ENCODE measurements at regions not wholly inside any gene's neighbourhood (a gene's known extent, or its start where the extent isn't known, plus 50 kb on each side); places are given as distances from the start of the nearest gene placed in this dataset.

- in situ Hi-C loops (cut with HindIII; ENCODE audit: low pct_ligation_motif_present, low sequenced_read_pairs): no loop called here
- TF ChIP-seq CTCF (IDR thresholded peaks at IDR 0.05; ENCODE audit: low read depth, low read length, missing control alignments): no peak
- Histone ChIP-seq H3K27ac (no peak overlapping the region), H3K27me3 (replicated peaks) (no peaks in the 10 kb centered on the region), H3K4me3 (ENCODE audit: low read depth, low read length) (no peak overlapping the region), H3K36me3 (replicated peaks) (no peaks in the 10 kb centered on the region)
- no peak for DNase-seq
Observed at GRCh38 chr3:76566211-76566534, 473.7 kb upstream of the ROBO2 start.

- in situ Hi-C loops (cut with HindIII; ENCODE audit: low pct_ligation_motif_present, low sequenced_read_pairs): no loop called here
- no peak overlapping the region for H3K27ac ChIP-seq
- no peak for TF ChIP-seq CTCF (IDR thresholded peaks at IDR 0.05; ENCODE audit: low read depth, low read length, missing control alignments)
- H3K27me3 ChIP-seq (replicated peaks): no peaks in the 10 kb centered on the region
- no peak for DNase-seq
- no peak overlapping the region for H3K4me3 ChIP-seq (ENCODE audit: low read depth, low read length)
- H3K36me3 ChIP-seq (replicated peaks): no peaks in the 10 kb centered on the region
Observed at GRCh38 chr3:76566904-76567303, 473.0 kb upstream of the ROBO2 start.

GRCh38 chr3:76570436-76571057, 469.4 kb upstream of the ROBO2 start:
- DNase-seq: no peak
- TF ChIP-seq CTCF (IDR thresholded peaks at IDR 0.05; ENCODE audit: low read depth, low read length, missing control alignments): peak; percentile 27
- in situ Hi-C loops (cut with HindIII; ENCODE audit: low pct_ligation_motif_present, low sequenced_read_pairs): no loop called here
- no peaks in the 10 kb centered on the region for H3K36me3 ChIP-seq (replicated peaks)
- H3K4me3 ChIP-seq (ENCODE audit: low read depth, low read length): no peak overlapping the region
- H3K27me3 ChIP-seq (replicated peaks): no peaks in the 10 kb centered on the region
- H3K27ac ChIP-seq: no peak overlapping the region

- Histone ChIP-seq H3K36me3 (replicated peaks) (no peaks in the 10 kb centered on the region), H3K27me3 (replicated peaks) (no peaks in the 10 kb centered on the region)
- in situ Hi-C loops (cut with HindIII; ENCODE audit: low pct_ligation_motif_present, low sequenced_read_pairs): no loop called here
Observed at GRCh38 chr3:76576201-76576600, 463.7 kb upstream of the ROBO2 start.

GRCh38 chr3:76582098-76582497, 457.8 kb upstream of the ROBO2 start:
- Histone ChIP-seq H3K27me3 (replicated peaks) (no peaks in the 10 kb centered on the region), H3K36me3 (replicated peaks) (no peaks in the 10 kb centered on the region), H3K27ac (no peak overlapping the region), H3K4me3 (ENCODE audit: low read depth, low read length) (no peak overlapping the region)
- DNase-seq: no peak
- TF ChIP-seq CTCF (IDR thresholded peaks at IDR 0.05; ENCODE audit: low read depth, low read length, missing control alignments): no peak
- in situ Hi-C loops (cut with HindIII; ENCODE audit: low pct_ligation_motif_present, low sequenced_read_pairs): no loop called here

More at GRCh38 chr3:76576201-76576600, 463.7 kb upstream of the ROBO2 start:
- H3K27ac ChIP-seq: no peak overlapping the region
- no peak for DNase-seq
- TF ChIP-seq CTCF (IDR thresholded peaks at IDR 0.05; ENCODE audit: low read depth, low read length, missing control alignments): no peak
- no peak overlapping the region for H3K4me3 ChIP-seq (ENCODE audit: low read depth, low read length)

Data from brain microvascular endothelial cell (primary cell).